Keratinocyte (primary cell): ENCODE measurements at regions not wholly inside any gene's neighbourhood (a gene's known extent, or its start where the extent isn't known, plus 50 kb on each side); places are given as distances from the start of the nearest gene placed in this dataset.

ENCODE experiments used
- DNase-seq: peaks from one replicate; pipeline ENCODE4 v3.0.0-alpha.2; 2011; ENCODE audit warnings: low read depth, missing footprints, low spot score
- FAIRE-seq: peaks from 2 replicates; lab custom pipeline; 2011; peaks lifted over from hg19 to GRCh38; lab: Jason Lieb, UNC
- H2AFZ ChIP-seq: 2 replicates; pipeline ENCODE4 v1.6.0; 2012; ENCODE audit warnings: low read length, control low read depth, inconsistent platforms; ENCODE audit not compliant: control insufficient read depth
- H3K27ac ChIP-seq: 2 replicates; pipeline ENCODE4 v1.5.1; 2011; ENCODE audit warnings: low read length; ENCODE audit not compliant: control insufficient read depth, insufficient read depth
- H3K27me3 ChIP-seq: 3 replicates; pipeline ENCODE4 v1.6.0; 2011; ENCODE audit warnings: low read length; ENCODE audit not compliant: control insufficient read depth, insufficient read depth; ENCODE audit errors: extremely low read depth
- H3K36me3 ChIP-seq, 2 experiments: 2 replicates in 1 of 2; 3 replicates in 1 of 2; pipeline ENCODE4 v1.5.1; 2011; ENCODE audit warnings: low read length in 2 of 2, mild to moderate bottlenecking in 1 of 2; ENCODE audit not compliant: control insufficient read depth in 2 of 2, insufficient read depth in 2 of 2; ENCODE audit errors: extremely low read depth in 1 of 2
- H3K4me1 ChIP-seq: 3 replicates; pipeline ENCODE4 v1.5.1; 2011; ENCODE audit warnings: low read length; ENCODE audit not compliant: control insufficient read depth, insufficient read depth; ENCODE audit errors: extremely low read depth
- H3K4me2 ChIP-seq: 3 replicates; pipeline ENCODE4 v1.6.0; 2011; ENCODE audit warnings: low read depth, low read length; ENCODE audit not compliant: control insufficient read depth, insufficient read depth; ENCODE audit errors: extremely low read depth
- H3K4me3 ChIP-seq, 3 experiments: fragments of 200-600 bp in 1 of 3; sonication (generic) in 1 of 3; 2 replicates in 2 of 3; 3 replicates in 1 of 3; pipeline ENCODE4 v1.5.1; 2011 to 2016; ENCODE audit warnings: low read length in 3 of 3, mild to moderate bottlenecking in 3 of 3, control low read depth in 2 of 3, inconsistent platforms in 1 of 3, low read depth in 1 of 3, mixed read lengths in 1 of 3, mixed run types in 1 of 3, moderate library complexity in 1 of 3; ENCODE audit not compliant: control insufficient read depth in 2 of 3, insufficient read depth in 2 of 3; ENCODE audit errors: extremely low read depth in 1 of 3
- H3K79me2 ChIP-seq: 2 replicates; pipeline ENCODE4 v1.6.0; 2012; ENCODE audit warnings: low read length; ENCODE audit not compliant: control insufficient read depth, insufficient read depth
- H3K9ac ChIP-seq: 3 replicates; pipeline ENCODE4 v1.6.0; 2011; ENCODE audit warnings: low read length; ENCODE audit not compliant: control insufficient read depth, insufficient read depth; ENCODE audit errors: extremely low read depth
- H3K9me1 ChIP-seq: 3 replicates; pipeline ENCODE4 v1.6.0; 2011; ENCODE audit warnings: low read length; ENCODE audit not compliant: control insufficient read depth, insufficient read depth; ENCODE audit errors: extremely low read depth
- H3K9me3 ChIP-seq: 2 replicates; pipeline ENCODE4 v1.5.1; 2012; ENCODE audit warnings: low read depth, low read length; ENCODE audit not compliant: control insufficient read depth
- H4K20me1 ChIP-seq: 3 replicates; pipeline ENCODE4 v1.6.0; 2011; ENCODE audit warnings: low read length; ENCODE audit not compliant: control insufficient read depth, insufficient read depth; ENCODE audit errors: extremely low read depth
- EZH2 ChIP-seq: IDR thresholded peaks from one replicate; pipeline ENCODE4 v1.6.1; 2012; ENCODE audit warnings: inconsistent platforms, mild to moderate bottlenecking, low read length, moderate library complexity
- dilution Hi-C: fragments of 300-500 bp; cut with MboI; formaldehyde crosslinking; loops from one replicate; pipeline ENCODE4 v1.7.0; 2020; ENCODE audit warnings: low sequenced_read_pairs; ENCODE audit not compliant: extremely low pct_ligation_motif_present
- TF ChIP-seq, protein P1 (sequence below), 3 experiments: IDR thresholded peaks in 1 of 3; conservative IDR thresholded peaks in 1 of 3; optimal IDR thresholded peaks in 1 of 3; 2 replicates in 2 of 3; 3 replicates in 1 of 3; pipeline versions ENCODE3 to v1.5.1; 2011; ENCODE audit warnings: low read length in 3 of 3, mild to moderate bottlenecking in 3 of 3, moderate library complexity in 2 of 3, control low read depth in 1 of 3, inconsistent platforms in 1 of 3; ENCODE audit not compliant: insufficient read depth in 2 of 3; ENCODE audit errors: extremely low read depth in 1 of 3

DNA sequence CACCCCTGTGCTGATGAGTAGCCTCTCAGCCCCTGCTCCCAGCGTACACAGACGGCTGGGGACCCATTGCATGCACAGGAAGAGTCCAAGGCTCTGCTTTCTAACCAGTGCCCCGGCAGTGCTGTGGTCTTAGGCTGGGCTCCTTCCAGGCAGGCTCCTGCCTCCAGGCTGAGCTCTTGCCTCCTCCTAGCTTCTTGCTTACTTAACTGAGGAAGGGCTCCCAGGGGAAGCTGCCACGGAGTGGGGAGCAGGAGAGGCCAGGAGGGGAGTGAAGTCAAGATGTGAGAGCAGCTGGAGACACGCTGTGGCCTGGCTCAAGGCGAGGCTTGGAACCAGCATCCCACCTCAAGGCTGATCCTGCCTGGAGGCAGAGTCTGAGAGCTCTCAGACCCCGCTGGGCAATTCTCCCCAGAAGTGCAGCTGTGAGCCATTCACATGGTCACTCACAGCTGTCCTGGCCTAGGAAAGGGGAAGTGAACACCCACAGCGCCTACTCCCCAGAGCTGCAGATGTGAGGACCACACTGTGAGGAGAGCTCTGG, 141.0 kb downstream of the TBXT start:
- Histone ChIP-seq H2AFZ (no peak overlapping the region), H3K79me2 (no peaks in the 10 kb centered on the region), H4K20me1 (no peaks in the 10 kb centered on the region), H3K27ac (no peak overlapping the region), H3K9me1 (no peaks in the 10 kb centered on the region), H3K4me1 (no peaks in the 10 kb centered on the region), H3K4me2 (no peak overlapping the region), H3K9me3 (no peaks in the 10 kb centered on the region), H3K4me3 (no peak overlapping the region), H3K27me3 (no peaks in the 10 kb centered on the region), H3K36me3 (no peaks in the 10 kb centered on the region), H3K9ac (no peak overlapping the region)
- FAIRE-seq: no peak
- TF ChIP-seq EZH2: no peak
- TF ChIP-seq, protein P1, sequence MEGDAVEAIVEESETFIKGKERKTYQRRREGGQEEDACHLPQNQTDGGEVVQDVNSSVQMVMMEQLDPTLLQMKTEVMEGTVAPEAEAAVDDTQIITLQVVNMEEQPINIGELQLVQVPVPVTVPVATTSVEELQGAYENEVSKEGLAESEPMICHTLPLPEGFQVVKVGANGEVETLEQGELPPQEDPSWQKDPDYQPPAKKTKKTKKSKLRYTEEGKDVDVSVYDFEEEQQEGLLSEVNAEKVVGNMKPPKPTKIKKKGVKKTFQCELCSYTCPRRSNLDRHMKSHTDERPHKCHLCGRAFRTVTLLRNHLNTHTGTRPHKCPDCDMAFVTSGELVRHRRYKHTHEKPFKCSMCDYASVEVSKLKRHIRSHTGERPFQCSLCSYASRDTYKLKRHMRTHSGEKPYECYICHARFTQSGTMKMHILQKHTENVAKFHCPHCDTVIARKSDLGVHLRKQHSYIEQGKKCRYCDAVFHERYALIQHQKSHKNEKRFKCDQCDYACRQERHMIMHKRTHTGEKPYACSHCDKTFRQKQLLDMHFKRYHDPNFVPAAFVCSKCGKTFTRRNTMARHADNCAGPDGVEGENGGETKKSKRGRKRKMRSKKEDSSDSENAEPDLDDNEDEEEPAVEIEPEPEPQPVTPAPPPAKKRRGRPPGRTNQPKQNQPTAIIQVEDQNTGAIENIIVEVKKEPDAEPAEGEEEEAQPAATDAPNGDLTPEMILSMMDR (optimal IDR thresholded peaks at IDR 0.05 in 1 of 3, IDR thresholded peaks at IDR 0.05 in 1 of 3, conservative IDR thresholded peaks at IDR 0.05 in 1 of 3; ENCODE audit: extremely low read depth in 1 of 3, insufficient read depth in 2 of 3, low read length in 3 of 3): no peak
- DNase-seq: no peak
- dilution Hi-C loops: no loop called here

DNA sequence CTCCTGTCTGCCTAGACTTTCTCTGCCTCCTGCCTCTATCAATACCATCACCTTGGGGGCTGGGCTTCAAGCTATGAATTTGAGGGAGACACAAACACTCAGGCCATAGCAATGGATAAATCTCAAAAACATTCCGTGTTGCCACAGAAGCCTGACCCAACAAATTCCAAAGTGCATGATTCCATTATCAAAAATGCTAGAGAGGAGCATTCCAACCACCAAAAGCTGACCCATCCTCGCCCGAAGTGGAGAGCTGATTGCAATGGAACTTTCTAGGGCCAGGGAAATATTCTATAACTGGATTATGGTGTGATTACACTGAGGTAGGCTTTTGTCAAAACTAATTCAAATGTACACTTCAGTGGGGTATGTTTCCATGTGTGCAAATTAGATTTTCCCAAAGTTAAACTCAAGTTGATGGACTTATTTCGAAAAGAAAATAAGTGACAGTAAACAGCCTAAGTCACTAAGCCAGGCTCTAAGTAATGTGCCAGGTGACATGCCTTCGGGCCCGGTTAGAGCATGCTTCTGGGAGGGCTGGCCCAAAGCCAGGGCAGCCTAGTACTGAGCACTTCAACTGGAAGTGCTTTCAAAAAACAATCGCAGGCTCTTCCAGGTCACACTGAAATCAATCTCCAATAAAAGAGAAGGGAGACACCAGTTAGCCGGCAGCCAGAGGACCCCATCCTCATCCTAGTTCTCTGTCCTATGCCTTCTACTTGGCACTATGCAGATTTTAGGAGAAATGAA, 142.3 kb downstream of the TBXT start:
- H3K4me2 ChIP-seq: no peak overlapping the region
- H3K9ac ChIP-seq: no peak overlapping the region
- no peak overlapping the region for H2AFZ ChIP-seq
- FAIRE-seq: no peak
- DNase-seq: no peak
- H3K27me3 ChIP-seq: no peaks in the 10 kb centered on the region
- H3K36me3 ChIP-seq: no peaks in the 10 kb centered on the region
- no peaks in the 10 kb centered on the region for H3K79me2 ChIP-seq
- dilution Hi-C loops: no loop called here
- TF ChIP-seq EZH2: no peak
- TF ChIP-seq, protein P1 (optimal IDR thresholded peaks at IDR 0.05 in 1 of 3, IDR thresholded peaks at IDR 0.05 in 1 of 3, conservative IDR thresholded peaks at IDR 0.05 in 1 of 3; ENCODE audit: extremely low read depth in 1 of 3, insufficient read depth in 2 of 3, low read length in 3 of 3): no peak
- no peak overlapping the region for H3K27ac ChIP-seq
- H3K9me3 ChIP-seq: peaks cover 2% of the 10 kb centered on the region
- H3K9me1 ChIP-seq: no peaks in the 10 kb centered on the region
- H3K4me1 ChIP-seq: no peaks in the 10 kb centered on the region
- H3K4me3 ChIP-seq: no peak overlapping the region
- H4K20me1 ChIP-seq: no peaks in the 10 kb centered on the region
